ENCODE measurements at regions not wholly inside any gene's neighbourhood (a gene's known extent, or its start where the extent isn't known, plus 50 kb on each side); places are given as distances from the start of the nearest gene placed in this dataset.

DNA sequence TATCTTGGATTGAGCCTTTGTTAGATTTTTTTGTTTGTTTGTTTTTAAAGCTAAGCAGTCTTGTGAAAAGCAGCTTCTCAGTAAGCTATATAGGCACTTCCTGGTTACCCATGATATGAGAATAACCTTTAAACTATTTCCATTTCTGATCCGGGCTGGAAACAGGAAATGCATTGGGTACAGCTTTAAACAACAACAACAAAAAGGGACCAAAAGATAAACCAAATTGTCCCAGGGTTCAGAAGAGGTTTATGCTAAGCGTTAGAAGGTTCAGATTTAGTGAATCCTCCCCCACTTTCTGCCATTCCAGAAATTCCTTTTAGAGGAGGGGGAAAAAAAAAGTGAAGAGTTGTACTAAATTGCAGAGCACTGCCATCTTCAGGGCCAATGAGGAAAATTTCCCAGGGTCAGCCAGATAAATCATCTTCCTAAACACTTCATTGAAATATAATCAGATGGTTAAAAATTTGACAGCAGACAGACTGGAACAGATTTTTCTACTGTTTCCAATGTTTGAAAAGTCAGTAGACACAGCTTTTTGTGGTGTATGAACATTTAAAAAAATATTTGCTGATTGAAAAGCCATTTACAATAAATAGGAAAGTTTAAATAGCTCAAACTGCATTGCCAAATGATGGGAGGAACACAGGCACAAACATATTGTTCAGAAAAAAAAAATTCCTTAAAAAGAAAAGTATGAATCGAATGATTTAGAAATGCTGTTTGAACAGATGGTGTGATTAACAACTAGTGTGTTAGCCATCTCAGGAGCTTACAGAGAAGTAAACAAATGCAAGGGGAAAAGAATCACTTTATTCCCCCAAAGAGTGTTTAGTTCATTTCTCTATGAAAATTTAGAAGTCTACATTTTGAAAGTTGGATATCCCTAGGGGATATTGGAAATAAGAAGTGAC is 189.9 kb upstream of the TANK start:
- DNase-seq, result peak; percentile 13

DNA sequence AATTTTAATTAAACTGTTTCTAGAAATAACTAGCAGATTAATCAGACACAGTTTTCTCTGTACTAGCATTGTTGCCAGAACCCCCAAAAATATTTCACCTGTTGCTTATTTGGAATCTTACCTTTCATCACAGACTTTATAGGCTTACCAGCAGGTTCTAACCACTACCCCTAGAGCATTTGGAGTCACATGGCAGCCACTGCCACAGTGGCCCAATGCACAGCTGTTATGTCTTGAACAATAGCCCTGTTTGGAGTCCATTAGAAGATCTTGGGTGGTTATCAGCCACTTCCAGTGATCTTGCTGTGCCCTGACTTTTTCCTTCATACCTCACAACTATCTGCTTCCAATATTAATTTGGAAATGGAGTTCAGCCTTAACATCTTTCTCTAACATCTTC is 186.2 kb upstream of the TANK start:
- no peak for DNase-seq

DNA sequence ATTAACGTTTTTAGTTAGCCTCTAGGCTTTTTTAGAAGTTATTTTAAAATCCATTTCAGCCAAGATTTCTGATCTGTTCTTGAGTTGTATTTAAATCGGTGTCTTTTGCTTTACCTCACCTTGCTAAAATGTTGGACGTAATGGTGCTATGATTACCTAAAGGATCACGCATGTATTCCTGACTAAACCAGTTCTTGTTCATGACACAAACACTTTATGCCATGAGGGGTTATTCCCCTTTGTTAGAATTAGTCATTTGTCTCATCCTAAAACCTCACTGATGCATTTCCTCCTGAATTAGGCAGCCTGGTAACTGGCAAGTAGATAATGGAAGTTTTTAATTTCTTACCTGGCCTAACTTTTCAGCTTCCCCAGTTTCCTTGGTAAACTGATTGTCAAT is 185.4 kb upstream of the TANK start:
- no peak for DNase-seq

DNA sequence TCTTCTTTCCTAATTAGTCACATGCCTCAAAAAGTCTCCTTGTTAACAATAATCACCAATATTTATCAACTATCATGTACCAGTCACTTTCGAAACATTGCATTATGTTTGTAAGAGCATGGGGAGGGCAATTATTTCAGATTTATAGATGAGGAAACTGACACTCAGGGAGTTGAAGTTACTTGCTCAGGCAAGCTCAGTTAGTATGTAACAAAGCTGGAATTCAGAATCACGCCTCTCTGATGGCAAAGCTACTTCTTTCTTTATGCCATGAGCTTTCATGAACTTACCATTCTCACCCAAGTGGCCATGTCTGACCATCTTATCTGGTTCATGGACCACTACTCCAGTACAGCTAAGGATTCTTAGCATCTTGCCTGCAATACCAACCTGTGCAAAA is 183.4 kb upstream of the TANK start:
- no peak for DNase-seq

DNA sequence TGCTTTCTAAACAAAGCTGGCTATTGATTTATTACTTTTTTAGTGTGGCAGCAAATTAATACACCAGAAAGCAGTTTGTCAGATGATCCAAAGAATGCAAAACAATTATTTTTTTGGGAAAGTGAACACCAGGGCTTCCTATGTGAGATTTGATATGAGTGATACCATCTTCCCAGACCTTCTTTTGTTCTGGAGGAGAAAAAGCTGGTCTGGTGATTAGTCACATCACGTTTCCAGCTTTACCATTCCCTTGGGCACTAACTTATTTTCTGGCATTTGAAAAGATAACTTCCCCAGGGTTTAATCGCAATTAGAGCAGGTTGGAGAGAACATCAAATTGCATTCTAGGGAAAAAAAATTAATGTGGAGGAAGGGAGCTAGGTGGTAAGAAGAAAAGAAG is 182.9 kb upstream of the TANK start:
- DNase-seq, result no peak

DNA sequence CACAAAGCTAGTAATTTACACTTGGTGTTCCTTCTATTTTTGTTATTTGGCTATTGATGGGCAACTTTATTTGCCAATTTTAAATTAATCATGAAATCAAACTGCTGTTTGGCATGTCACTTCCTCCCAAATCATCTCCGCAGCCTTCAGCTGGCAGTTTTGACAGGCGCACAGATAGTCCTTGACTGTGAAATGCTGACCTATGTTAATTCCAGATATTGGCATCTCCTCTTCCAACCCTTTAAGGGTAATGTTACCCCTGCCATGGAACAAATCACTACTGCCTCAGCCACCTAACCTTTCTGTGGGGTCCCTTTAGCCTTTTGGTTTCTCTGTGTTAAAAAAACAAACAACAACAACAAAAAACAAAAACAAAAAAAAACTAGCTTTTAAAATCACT is 182.4 kb upstream of the TANK start:
- DNase-seq, result no peak

DNA sequence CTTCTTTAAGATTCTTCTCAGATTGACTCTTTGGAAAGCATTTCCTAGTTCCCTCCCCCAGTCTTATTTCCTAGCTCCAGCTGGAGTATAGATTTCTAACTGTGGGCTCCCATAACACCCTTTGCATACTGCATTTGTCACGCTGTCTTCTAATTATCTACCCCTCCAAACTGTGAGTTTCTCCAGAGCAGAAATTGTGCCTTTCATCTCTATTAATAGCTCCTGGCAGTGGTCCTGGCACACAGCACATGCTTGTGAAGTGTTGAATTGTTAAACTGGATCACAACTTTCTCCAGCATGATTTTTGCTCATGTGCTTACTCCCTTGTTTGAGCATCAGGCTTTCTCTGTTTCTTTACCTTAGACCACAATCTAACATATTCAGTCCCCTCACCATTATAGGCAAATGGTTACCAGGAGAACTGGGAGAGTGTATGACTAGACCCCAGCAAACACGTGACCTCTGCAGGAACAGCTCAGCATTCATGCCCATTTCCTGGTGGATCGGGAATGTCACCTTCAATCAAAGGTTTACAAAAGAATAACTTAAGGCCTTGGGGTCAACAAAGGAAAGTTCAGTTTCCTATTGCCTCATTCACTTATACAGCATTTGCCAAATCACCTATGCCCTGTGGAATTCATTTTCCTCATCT is 175.7 kb upstream of the TANK start:
- DNase-seq, result no peak

DNA sequence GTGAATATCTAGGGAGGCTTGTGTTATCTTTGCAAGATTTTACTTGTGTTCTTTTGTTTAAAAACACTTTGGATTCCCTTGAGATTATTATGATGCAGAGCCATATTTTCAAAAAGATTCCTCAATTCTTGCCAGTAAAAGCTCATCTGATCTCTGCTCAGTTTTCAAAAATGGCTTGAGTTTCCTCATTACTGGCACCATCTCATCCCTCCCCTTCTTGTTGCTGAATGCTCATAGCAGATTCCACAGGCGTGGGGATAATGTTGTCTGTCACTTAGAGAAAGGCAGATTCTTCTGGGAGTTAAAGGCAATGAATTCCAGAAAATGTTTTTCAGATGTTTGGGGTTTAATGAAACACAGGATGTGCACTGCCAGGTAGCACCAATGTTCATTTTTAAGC is 170.4 kb upstream of the TANK start:
- DNase-seq, result no peak

DNA sequence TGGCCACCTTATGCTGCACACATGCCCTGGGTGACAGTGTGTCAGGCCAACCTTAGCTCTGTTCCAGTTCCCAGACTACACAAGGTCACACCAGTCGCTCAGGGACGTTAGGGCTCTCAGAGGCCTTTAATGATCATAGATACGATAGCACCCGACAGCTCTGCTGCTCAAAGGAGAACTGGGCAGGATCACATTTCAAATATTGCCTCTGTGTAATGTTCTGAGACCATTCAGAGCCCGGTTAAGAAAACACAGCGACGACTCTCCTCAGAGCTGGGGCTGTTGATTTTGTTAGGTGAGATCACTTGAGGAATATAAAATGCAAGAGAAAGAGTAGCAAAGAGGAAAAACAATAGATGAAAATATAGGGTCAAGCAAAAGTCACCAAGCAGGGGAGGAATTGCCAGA is 166.6 kb upstream of the TANK start:
- DNase-seq, result no peak

DNA sequence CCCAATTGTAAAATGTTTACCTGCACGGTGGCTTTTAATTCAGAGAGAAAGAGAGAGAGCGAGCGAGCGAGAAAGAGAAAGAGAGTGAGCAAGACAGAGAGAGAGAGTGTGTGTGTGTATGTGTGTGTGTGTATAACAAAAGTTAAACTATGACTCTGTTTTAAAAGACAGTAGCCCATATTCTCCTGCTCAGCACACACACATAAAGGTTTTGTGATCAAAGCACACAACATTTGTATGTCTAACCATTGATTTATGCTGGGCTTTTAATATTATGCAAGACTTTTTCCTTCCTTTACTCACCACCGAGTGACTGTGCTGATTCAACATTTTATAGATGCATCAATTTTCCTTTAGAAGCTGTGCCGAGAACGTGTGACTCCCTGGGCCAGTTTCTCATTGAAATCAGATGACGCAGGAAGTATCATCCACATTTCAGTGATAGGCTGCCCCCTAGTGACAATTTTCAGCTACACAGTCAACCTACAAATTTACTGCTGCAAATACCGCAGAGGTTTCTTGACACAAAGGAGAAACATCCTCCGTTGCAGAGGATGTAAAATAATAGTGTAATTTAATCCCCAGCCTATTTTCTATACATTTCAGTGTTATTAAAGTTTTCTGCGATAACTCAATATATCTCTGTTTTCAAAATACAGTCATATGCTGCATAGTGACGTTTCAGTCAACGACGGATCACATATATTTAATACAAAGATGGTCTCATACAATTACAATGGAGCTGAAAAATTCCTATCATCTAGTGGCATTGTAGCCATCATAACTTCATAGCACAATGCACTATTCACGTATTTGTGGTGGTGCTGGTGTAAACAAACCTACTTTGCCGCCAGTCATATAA is 165.9 kb upstream of the TANK start:
- DNase-seq, result peak; percentile 83

DNA sequence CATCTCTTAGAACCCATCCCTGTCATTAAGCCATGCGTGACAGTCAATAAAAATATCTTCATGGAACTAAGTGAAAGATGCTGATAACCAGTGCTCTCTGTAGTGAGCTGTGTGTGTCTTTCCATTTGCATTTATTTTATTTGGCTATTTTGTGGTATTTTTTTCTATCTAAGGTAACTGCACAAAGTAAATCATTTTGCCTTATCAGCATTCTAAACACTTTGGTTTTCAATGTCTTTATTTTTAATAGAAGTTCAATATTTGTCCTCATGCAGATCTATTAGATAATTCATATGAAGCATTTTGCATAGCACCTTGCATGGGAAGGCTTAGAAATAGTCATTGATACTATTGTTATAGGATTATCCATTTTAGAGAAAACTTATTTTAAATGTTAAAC is 163.6 kb upstream of the TANK start:
- DNase-seq, result no peak

DNA sequence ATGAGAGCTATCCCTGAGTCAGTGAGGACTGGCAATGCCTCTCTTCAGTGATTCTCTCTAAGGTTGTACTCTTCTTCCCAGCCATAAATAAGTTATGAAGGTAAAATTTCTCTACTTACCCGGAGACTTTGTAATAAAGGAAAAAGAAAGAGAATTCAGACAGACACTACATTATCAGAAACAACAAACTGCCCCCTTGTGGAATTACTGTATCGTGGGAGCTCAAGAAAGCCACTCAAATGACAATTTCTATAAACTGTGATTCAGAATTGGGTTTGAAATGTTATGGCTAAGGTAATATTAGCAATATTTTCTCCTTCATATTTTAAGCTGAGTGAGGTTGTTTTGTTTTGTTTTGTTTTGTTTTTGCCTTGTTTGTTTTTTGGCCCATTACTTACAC is 155.8 kb upstream of the TANK start:
- DNase-seq, result no peak

DNA sequence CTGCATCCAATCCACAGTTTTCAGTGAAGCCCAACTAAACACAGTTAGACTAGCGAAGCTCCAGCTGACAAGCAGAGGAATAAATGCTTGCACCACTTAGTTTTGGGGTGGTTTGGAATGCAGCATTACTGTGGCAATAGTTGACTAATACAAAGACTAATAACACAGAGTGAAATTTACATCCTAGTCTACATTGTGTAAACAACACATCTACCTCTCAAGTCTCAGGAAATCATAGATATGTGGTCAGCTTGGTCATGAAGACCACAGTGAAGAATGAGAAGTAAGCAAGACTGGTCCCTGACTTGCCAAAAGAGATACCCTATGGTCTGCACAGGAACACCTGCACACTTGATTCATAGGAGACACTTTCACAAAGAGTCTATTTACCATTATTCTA is 155.1 kb upstream of the TANK start:
- DNase-seq, result no peak

DNA sequence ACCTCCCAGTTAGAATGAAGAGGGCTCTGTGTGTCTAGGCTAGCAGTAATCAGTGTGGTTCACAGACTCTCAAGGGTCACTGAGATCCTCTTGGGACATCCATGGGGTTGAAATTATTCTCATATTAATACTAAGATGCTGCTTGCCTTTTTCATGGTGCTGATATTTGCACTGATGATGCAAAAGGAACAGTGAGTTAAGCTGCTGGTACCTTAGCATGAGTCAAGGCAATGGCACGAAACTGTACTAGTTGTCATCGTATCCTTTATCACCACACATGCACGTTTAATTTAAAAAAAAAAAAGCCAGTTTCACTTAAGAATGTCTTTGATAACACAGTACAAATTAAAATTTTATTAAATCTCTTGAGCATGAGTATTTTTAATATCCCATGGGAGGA is 151.9 kb upstream of the TANK start:
- DNase-seq, result no peak

DNA sequence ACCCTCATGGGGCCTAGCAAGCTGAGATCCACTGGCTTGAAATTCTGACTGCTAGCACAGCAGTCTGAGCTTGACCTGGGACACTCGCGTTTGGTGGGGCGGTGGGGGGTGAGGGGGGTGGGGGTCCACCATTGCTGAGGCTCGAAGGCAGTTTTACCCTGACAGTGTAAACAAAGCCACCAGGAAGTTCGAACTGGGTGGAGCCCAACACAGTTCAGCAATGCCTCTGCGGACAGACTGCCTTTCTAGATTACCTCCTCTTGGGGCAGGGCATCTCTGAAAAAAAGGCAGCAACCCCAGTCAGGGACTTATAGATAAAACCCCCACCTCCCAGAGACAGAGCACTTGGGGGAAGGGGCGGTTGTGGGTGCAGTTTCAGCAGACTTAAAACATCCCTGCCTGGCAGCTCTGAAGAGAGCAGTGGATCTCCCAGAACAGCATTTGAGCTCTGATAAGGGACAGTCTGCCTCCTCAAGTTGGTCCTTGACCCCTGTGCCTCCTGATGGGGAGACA is 149.7 kb upstream of the TANK start:
- DNase-seq, result no peak

DNA sequence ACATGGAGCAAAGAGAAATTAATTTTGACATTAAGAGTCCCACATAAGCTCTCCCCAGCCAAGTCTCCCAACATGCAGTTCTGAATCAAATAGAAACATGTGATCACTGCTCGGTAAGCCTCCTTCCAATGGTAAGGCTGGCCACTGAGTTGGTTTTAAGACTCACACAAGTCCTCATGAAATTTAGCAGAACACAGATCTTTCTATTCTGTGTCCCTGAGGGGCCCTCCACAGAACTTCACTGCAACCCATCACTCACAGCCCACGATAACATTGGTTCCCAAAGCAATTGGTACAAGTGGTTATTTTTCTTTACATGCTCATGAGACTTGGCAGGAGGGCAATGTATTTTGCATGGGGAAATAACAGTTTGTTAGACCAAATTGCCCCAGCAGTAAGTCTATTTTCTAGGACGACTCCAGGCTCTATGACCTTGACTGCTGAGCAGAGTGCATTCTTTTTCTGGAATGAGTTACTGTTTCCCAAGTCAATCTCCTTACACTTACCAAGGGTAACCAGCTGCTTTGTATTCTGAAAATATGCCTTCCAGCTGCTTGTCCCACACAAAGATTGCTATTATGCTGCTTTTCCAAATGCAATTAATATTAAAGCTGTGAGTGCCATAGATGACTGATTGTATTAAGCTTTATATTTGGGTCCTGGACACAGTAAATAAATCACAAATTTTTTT is 142.3 kb upstream of the TANK start:
- DNase-seq, result no peak

DNA sequence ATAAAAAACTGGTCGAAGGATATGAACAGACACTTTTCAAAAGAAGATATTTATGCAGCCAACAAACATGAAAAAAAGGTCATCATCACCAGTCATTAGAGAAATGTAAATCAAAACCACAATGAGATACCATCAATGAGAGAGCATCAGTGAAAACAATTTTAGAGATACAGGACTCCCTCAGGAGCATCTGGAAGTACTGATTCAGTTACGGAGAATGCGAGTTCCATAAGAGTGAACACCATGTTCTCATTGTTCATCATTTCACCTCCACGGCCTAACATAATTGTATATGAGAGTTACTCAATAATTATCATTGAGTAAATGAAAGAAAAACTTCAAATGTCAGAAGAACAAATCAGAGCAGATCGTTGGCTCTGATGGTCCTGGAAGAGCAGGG is 140.9 kb upstream of the TANK start:
- no peak for DNase-seq

DNA sequence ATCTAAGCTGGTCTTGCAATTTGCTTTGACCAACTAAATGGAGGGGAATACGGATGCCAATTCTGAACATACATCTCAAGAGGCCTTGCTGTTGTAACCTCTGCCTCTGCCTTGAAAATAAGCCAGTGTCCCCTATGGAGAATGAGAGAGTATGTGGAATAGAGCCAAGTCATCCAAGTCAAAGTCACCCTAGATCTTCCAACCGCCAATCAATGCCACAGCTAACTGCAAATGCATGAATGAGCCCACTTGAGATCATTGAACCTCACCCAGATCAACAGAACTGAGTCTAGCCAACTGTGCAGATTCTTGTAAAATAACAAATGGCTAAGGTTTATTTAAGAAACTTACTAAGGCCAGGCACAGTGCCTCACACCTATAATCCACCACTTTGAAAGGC is 139.8 kb upstream of the TANK start:
- DNase-seq, result no peak

DNA sequence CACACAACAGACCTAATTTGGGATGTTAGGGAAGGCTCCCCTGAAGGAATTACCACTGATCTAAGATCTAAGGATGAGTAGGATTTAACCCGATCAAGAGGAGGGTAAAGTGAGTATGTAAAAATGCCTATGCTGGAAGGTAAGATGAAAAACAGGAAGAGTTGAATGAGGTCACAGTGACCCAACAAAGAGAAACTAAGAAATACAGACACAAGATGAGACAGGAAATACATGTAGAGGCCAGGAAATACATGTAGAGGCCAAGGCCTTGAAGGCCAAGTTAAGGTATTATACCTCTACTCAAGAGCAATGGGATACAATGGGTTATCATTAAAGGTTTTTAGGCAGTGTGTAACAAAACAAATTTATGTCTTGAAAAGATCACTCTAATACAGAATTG is 131.6 kb upstream of the TANK start:
- no peak for DNase-seq

DNA sequence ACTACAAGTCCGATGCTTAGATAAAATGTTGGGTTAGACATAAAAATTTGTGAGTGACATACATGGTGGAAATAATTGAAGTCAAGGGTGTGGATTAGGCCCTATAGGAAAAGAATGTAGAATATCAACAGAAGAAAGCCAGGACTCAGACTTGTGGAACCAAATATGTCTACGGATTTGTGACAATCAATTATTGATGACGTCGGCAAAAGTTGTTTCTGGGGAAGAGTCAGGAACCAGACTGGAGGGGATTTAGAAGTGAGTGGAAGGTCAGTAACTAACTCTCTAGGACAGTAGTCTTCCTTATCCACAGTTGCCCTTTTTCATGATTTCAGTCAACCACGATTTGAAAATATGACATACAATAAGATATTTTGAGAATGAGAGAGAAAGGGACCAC is 130.9 kb upstream of the TANK start:
- DNase-seq, result no peak

DNA sequence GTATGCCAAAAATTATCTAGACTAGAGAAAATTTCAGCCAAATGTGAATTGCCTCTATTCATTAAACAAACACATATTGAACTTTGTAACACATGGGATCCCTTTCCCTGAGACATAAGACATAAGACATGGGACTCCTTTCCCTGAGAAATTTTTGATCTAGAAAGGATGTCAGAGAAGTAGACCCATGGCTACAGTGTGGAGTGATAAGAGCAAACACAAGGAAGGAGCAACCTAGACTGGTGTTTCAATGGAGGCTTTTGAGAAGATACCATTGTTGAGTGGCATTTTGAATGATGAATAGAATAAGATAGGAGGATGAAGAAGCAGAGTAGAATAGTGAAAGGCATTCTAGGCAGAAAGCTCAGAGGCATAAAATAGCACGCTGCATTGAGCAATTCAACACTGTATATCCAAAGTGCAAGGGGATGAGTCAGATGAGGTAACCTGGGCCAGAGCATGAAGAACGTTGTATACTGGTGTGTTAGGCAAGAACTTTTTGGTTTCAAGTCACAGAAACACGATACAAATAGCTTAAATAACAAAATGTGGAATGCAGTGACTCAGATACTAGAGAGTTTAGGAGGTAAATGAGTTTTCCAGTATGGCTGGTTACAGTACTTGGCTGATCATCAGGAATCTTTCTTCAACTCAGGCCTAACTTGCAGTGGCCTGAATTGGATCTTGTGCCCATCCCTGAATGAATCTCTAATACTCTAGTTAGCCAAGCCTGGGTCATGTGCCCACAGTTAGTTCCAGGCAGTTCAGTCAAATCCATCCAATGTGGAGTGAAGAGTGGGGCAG is 129.8 kb upstream of the TANK start:
- DNase-seq, result no peak

DNA sequence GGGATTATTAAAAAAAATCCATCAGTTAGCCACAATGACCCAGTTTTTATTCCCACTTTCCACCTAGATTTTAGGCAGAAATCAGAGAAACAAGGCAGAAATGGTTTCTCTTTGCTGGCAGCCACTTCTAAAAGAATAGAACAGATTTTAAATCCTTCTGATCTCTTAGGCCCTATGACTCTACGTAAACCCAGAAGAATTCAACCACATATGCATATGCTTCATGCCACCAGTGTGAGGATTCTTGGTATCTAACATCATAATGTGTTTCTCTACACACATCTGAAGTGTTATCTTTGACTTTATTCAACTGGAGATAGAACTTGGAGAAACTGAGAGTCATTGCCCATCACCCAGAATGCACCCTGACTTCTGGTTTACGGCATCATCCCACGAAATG is 128.7 kb upstream of the TANK start:
- DNase-seq, result no peak

Data from CD4-positive, alpha-beta T cell treated with Interleukin-21 for 1 hour (primary cell).